Hematopoietic multipotent progenitor cell treated with erythropoietin and hydrocortisone succinate and interleukin-3 and kit ligand, for 15 days (in vitro differentiated cells): ENCODE measurements at regions not wholly inside any gene's neighbourhood (a gene's known extent, or its start where the extent isn't known, plus 50 kb on each side); places are given as distances from the start of the nearest gene placed in this dataset.

Source experiments
- DNase-seq: peaks from one replicate; pipeline ENCODE4 v3.0.0-alpha.2; 2015; ENCODE audit warnings: low spot score

DNA sequence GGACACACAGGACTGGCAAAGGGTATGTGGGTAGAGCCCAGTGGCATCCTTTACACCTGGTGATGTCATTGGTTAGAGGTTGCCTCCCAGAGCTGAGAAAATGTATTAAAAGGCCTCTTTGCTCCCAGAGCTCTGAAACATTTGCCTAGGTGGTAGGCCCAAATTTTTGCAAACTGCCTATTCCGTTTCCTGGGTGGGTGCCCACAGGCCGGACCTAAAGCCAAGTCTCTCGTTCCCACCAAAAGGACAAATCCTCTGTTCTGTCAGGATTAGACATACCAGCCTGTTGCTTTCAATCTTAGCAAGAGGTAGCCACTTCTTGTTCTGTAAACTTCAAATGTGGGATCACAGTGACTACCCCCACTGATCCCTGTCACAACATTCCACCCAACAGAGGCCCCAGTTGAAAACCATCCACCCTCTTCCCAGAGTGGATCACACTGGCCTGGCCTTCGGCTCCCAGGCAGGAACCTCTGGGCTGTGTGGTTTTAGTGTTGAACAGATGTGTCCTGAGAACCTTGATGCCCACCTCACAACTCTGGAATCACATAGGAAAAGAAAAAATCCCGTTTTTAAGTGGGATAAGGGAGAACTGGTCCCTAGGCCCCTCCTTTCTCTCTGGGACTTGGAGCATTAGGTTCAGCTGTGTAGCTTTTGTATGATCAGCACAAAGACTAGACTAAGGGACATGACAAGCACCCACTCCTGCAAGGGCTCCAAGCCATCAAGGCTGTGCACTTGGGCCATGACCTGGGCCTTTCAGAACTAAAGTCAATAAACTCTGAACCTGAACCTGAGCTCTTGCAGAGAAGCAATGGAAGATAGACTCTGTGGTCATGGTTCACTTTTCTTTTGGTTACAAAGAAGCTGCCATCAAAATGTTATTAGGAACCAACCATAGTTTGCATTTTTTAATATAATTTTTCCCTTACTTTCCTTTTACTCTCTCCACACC, 211.3 kb downstream of the CYP26B1 start:
- no peak for DNase-seq

DNA sequence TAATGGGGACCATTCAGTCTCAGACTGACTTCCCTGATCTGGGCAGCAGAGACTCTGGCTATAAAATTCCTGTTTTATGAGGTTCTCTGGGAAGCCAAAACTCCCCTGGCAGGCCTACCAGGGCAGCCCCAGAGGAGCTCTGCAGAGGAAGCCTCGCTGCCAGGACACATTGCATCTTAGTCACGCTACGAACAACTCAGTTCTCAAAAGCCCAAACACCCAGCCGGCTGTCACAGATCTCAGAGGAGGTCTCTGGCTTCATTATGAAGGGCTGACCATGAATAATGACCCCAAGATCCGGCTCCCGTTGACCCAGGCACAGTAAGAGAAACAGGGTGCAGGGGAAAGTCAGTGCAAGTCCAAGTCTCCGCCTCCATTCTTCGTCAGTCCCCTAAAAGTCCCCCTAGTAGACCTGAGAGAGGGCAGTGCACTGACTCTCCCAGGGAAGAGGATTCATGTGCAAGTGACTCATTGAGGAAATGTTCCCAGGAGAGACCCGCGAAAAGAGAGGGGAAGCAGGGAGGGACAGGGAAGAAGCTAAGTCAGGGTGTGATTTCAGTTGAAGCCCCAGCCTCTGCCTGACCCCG, 212.3 kb downstream of the CYP26B1 start:
- no peak for DNase-seq

DNA sequence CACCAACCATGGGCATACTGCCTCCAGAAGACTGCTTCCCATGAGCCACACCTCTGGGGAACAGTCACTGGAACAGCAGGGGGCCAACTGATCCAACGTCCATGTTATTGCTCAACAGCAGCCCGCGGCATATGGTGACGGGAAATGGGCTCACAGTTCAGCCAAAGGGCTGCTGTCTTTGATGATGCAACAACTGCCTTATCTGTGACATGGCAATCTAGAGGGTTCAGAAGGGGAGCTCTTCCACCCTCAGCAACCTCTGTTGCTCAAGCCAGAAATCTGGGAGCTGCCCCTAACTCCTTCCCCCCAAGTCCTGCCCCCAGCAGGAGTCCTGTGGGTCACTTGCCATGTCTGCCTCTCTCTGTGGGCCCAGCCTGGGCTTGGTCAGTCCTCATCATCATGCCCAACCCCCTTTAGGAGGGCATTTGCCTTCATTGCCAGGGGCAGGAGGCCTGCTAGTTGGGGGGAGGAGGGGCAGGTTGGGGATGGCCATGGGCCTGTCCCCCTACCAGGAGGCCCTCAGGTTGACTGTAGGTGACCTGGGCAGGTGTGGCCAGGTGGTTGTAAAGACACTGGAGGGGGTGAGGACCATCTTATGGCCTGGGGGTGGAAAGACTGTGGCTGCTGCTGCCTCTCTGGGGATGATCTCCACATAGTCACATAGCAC, 212.9 kb downstream of the CYP26B1 start:
- peak; percentile 6 for DNase-seq

DNA sequence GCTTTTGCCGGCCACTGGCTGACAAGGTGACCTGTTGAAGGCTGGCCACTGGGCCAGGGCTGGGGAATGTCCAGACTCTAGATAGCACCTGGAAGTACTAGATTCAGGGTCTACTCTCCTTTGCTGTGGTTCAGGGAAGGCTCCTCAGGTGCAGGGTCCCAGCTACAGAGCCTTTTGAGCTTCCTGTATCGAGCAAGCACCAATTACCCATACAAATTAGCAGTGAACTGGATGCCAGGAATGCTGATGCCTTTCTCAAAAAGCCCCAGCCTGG, 213.4 kb downstream of the CYP26B1 start:
- no peak for DNase-seq

DNA sequence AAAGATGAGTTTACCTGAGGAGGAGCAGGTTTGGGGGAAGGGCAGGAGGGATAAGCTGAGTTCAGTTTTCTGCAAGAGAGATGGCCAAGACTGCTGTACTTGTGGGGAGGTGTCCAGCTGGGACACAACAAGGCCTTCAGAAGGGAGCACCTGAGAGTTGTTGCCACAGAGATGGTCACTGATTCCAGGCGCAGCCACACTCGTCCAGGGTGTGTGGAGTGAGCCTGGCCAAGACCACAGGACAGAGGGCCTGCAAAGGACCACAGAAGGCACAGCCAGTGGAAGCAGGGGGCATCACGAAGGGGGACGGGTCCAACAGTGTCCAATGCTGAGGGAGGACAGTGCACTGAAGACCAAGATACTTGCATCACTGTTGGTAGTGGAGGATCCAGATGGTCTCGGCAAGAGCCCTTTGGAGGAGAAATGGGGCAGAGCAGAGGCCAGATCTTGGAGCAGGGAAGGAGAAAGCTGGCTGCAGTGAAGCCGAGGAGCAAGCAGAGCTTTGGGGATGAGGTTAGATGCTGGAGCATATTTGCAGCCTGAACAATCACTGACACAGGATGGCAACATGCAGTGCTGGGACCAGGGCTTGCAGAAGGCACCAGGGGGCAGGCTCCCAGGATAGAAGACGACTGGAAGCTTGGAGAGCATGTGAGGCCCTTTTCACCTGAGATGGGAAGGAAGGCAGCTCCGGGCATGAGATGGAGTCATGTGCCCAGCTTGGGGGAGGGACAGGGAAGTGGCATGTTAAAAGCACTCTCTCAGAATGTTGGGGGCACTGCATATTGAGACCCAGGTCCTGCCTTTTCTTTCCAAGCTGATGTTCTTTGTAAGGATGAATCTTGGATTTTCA, 214.0 kb downstream of the CYP26B1 start:
- no peak for DNase-seq

DNA sequence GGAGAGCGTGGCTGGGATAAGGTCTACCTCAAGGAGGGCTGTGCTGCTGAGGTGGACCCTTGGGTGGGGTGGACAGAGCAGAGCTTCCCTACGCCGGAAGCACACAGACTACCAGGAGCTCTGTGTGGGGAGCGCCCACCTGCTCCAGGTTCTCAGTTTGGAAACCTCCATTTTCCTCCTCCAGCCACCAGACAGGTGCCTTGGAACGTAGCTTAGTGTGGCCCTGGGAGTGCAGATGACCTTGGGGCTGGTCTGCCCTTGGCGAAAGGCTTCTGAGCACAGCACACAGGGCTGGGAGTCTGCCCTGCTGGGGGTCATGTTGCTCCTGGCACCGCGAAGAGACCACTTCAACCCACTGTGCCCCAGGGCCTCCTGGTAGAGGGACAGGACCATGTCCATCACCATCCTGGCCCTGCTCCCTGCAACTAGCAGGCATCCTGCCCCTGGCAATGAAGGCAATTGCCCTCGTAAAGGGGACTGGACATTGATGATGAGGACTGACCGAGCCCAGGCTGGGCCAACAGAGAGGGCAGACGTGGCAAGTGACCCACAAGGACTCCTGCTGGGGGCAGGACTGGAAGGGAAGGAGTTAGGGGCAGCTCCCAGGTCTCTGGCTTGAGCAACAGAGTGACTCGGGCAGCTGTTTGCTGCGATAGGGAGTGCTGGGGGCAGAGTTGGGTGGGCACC, 214.7 kb downstream of the CYP26B1 start:
- no peak for DNase-seq

DNA sequence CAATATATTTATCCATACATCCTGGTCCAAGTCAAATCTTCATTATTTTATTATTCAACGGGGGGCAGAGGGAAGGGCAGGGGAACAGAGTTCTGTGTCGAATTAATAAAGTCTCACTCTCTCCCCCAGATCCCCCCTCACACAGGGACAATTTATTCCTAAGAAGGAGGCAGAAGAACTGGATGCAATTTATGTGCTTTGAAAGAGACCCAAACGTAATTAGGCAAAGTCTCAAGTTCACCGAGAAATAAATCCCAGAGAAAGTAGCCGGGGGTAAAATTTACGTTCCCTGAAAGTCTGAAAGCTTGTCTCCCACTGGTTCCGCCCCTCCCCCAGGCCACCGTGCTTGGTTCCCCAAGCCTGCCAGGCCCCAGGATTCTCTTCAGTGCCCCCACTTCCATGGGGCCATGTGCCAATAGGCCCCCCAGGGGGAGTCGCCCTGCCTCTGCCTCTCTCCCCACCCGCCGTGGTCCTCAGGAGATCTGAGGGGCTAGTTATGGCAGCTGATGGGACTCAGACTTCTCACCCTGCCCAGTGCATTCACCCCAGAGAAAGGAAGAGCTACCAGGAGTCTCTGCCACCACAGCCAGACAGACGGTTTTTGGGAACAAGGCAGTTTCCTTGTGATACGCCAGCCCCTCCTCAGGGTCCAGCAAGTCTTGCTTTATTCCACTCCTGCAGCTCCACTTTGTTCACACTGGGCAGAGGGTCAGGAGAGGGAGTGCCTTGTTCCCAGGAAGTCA, 215.5 kb downstream of the CYP26B1 start:
- no peak for DNase-seq

DNA sequence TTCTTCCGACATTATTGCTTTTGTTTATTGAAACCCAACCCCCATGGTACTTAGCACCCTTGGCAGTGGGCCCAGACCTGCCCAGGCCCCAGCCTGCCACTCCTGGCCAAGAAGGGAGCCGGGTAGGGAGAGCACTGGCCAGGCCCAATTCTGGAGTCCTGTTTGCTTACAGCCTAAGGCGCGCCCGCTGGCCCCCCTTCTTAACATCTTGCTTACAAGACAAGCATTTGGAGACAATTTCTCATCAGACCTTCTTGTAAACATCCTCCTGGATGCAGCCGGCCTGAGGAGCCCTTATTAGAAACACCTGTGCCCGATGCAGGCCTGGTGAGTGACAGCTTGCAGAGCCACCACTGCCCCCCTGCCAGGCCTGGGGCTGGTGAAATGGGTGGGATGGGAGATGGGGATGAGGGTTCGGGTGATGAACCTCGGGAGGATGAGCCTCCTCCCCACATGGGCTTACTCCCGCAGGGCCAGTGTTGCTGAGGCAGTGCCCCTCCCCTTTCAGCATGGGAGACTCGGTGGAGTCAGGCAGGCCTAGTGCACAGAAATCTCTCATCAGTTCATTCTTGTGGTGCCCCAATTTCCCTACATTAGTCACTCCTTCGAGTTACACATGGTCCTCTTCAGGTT, 217.5 kb downstream of the CYP26B1 start:
- no peak for DNase-seq

GRCh38 chr2:71929482-71929772, 218.2 kb downstream of the CYP26B1 start:
- DNase-seq: no peak

DNA sequence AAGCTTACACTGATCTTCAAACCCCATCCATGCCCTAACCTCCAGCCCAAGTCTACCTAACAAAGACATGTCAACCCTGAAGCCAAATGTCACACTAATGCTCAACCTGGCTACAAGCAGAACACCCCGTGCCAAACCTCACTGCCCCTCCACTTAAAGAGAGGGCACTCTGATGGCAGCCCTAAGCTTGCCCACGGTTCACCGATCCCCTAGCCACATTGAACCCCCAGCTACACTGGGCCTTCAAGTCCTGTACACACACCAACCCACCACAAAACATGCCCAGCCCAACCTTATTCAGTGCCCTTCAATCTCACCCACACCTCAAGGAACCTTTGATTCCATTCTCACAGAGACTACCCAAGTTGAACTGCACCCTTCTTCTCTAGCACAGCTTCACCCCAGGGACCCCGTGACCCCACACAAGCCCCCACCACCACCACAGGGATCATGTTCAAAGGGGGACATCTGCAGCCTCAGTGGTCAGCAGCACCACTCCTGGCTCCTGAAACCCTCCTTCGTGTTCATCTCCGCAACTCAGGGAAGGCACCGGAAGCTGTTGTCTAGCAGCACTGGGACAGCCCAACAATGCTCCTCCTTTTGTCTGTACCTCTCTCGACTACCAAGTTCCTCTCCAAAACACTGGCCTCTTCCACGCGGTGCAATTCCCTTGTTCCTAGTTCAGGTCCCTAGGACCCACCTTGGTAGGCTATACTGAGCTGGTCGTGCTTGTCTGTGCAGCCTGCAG, 218.8 kb downstream of the CYP26B1 start:
- no peak for DNase-seq

GRCh38 chr2:71927757-71928715, 219.6 kb downstream of the CYP26B1 start:
- DNase-seq: no peak

DNA sequence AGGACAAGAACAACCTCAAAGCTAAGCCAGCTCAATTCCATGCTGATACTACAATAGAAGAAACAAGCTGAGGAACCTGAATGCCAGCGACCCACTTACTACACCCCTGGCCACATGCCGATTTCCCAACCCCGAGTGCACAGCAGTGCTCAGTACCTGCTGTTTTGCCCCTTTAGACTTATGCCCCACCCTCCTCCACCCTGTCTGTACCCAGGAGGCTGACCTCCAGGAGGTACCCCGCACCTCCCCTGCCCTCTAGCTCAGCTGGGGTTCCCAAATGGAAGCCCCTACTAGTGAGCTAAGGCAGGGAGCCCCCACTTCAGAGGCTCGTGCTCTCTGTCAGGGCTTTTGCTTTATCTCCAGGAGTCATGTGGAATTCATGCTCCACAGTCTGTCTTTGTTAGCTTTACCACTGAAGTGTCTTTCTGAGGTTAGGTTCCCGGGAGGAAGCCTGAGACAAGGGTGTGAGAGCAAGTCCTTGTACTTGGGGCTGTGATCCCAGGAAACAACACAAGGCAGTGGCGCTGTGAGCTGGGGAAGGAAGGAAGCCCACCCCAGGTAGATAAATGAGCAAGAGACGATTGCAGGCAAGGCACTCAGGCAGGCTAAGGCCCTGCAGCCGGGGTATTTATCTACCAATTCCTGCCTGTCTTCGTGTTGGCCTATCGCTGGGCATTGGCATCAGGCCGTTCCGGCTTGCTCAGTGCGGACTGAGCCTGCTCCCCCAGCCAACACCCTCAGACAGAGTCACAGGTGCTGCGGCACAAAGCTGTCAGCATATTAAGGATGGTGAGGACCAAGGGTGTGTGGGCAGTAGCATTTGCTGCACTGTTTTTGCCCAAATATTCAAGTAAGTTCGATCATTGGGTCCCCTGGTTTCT, 220.5 kb downstream of the CYP26B1 start:
- no peak for DNase-seq

DNA sequence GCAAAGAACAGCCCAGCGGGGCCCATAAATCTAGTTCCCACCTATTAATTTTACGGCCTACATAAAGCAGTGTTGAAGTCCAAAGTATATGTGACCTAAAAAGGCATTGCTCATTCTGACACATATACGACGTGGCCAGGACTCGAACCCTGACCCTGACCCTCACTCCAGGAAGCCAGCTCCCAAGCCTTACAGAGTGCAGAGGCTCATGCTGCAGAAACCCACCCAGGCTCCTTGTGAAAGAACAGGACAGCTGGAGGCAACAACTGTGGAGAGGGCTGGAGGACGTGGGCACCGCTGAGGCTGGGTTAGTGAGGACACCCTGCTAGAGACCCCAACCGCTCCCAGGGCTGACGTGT, 221.6 kb downstream of the CYP26B1 start:
- DNase-seq: no peak

DNA sequence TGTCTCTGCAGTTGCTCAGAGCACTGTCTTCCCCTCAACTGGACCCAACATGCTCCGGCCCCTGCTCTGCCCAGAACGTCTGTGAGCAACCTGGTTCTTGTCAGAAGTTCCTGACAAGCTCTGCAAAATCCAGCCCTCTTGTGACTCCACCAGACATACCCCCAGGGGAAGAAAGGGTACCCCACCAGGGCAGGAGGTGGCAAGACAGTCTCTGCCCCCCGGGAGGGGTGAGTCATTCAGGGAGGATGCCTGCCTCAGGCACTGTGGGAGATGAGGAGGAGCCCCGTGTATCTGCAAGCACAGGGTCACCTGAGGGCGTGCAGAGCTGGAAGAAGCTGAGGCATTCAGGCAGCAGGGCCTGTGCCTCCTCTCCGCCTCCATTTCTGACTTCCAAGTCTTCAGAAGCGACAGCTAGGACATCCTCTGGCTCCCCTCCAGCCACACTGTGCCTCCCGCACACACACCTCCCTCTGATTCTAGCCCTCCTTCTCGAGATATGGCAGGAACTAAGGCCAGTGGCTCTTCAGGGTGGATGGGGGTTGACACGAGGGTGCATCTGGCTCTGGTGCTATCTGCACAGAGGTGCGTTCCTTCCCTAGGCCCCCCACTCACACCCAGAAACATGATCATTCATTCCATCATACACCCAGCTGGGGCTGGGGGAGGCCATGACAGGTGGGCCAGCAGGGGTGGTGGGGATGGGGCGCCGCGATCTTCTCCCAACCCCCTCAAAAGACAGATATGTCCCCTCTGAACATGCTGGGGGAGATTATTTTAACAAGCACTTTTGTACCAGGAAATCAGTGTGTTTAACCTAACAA, 222.2 kb downstream of the CYP26B1 start:
- no peak for DNase-seq

GRCh38 chr2:71923887-71924533, 223.7 kb downstream of the CYP26B1 start:
- peak; percentile 74 for DNase-seq

DNA sequence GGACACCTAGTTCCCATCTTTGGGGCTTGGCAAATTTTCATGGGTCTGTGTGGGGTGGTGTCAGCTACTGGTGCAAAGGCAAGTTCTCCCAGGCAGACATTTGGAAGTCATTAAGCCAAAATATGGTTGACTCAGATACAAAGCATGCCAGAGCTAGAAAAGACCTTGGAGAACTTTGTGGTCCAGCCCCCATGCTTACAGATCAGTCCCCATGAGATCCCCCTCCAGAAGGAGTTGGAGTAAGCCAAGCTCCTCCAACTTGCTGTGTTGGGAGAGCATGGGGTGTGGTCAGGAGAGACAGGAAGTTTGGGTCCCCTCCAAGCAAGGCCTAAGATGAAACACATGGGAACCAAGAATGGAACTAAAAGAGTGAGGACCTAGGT, 224.5 kb downstream of the CYP26B1 start:
- DNase-seq: no peak
